GM23338 (cell line): ENCODE measurements at regions not wholly inside any gene's neighbourhood (a gene's known extent, or its start where the extent isn't known, plus 50 kb on each side); places are given as distances from the start of the nearest gene placed in this dataset.

Source experiments
- ATAC-seq: fragments of 200-7000 bp; cut with Tn5 transposase; 3 replicates; pipeline ENCODE4 v1.9.1; 2020
- DNase-seq: peaks from one replicate; pipeline ENCODE4 v3.0.0-alpha.2; 2015; ENCODE audit warnings: low spot score
- H2AFZ ChIP-seq: fragments of 200-600 bp; sonication (generic); 2 replicates; pipeline ENCODE4 v1.8.0; 2016; ENCODE audit warnings: antibody characterized with exemption, mild to moderate bottlenecking, moderate library complexity
- H3F3A ChIP-seq: fragments of 200-600 bp; sonication (generic); replicated peaks from 2 replicates; pipeline ENCODE4 v1.8.0; 2017; ENCODE audit warnings: antibody characterized with exemption, mixed run types, low read depth
- H3K27ac ChIP-seq: fragments of 200-600 bp; sonication (generic); 2 replicates; pipeline ENCODE4 v1.6.1; 2016; ENCODE audit warnings: low read depth
- H3K27me3 ChIP-seq: fragments of 200-600 bp; sonication (generic); 2 replicates; pipeline ENCODE4 v1.8.0; 2016; ENCODE audit warnings: mild to moderate bottlenecking, mixed run types, moderate library complexity; ENCODE audit not compliant: insufficient read depth
- H3K36me3 ChIP-seq: fragments of 200-600 bp; sonication (generic); 2 replicates; pipeline ENCODE4 v1.8.0; 2016; ENCODE audit warnings: mild to moderate bottlenecking; ENCODE audit not compliant: insufficient read depth
- H3K4me1 ChIP-seq: fragments of 200-600 bp; sonication (generic); 2 replicates; pipeline ENCODE4 v1.8.0; 2016; ENCODE audit warnings: mild to moderate bottlenecking, moderate library complexity; ENCODE audit not compliant: insufficient read depth
- H3K4me2 ChIP-seq: fragments of 200-600 bp; sonication (generic); 2 replicates; pipeline ENCODE4 v1.7.1; 2017; ENCODE audit warnings: mixed run types
- H3K4me3 ChIP-seq: fragments of 200-600 bp; sonication (generic); 2 replicates; pipeline ENCODE4 v1.6.1; 2016; ENCODE audit warnings: mixed run types
- H3K79me2 ChIP-seq: fragments of 200-600 bp; sonication (generic); replicated peaks from 2 replicates; pipeline ENCODE4 v1.8.0; 2017; ENCODE audit warnings: mild to moderate bottlenecking; ENCODE audit not compliant: insufficient read depth
- H3K9me2 ChIP-seq: fragments of 200-600 bp; sonication (generic); 2 replicates; pipeline ENCODE4 v1.8.0; 2017; ENCODE audit not compliant: insufficient read depth
- H4K20me1 ChIP-seq: fragments of 200-600 bp; sonication (generic); replicated peaks from 2 replicates; pipeline ENCODE4 v1.8.0; 2017; ENCODE audit warnings: mild to moderate bottlenecking; ENCODE audit not compliant: insufficient read depth
- H3K27ac Mint-ChIP-seq: 2 replicates; pipeline ENCODE4 v1.8.0; 2020; ENCODE audit warnings: inconsistent platforms, mild to moderate bottlenecking, moderate library complexity, mixed read lengths
- H3K27me3 Mint-ChIP-seq: 3 replicates; pipeline ENCODE4 v1.8.0; 2022; ENCODE audit warnings: low read depth, mild to moderate bottlenecking, moderate library complexity, mixed read lengths, inconsistent platforms; ENCODE audit not compliant: insufficient read depth, poor library complexity
- H3K36me3 Mint-ChIP-seq: 3 replicates; pipeline ENCODE4 v1.8.0; 2021; ENCODE audit warnings: low read depth, mild to moderate bottlenecking, inconsistent platforms, moderate library complexity, mixed read lengths
- H3K4me1 Mint-ChIP-seq: 3 replicates; pipeline ENCODE4 v1.8.0; 2020; ENCODE audit warnings: mild to moderate bottlenecking, inconsistent platforms, mixed read lengths
- H3K4me3 Mint-ChIP-seq: 3 replicates; pipeline ENCODE4 v1.8.0; 2021; ENCODE audit warnings: moderate library complexity, mild to moderate bottlenecking, inconsistent platforms, mixed read lengths
- H3K9me3 Mint-ChIP-seq: 3 replicates; pipeline ENCODE4 v1.8.0; 2020; ENCODE audit warnings: moderate library complexity, mild to moderate bottlenecking, inconsistent platforms, mixed read lengths
- CREB1 ChIP-seq: fragments of 250-450 bp; sonication (Bioruptor Pico); IDR thresholded peaks from 2 replicates; pipeline ENCODE4 v1.5.0; 2020; ENCODE audit warnings: low read depth, mild to moderate bottlenecking, moderate library complexity
- EZH2 ChIP-seq: fragments of 200-600 bp; sonication (generic); IDR thresholded peaks from one replicate; pipeline ENCODE4 v1.8.0; 2017; ENCODE audit warnings: antibody characterized with exemption, mild to moderate bottlenecking, low read depth; ENCODE audit not compliant: unreplicated experiment
- EZH2phosphoT487 ChIP-seq: fragments of 200-600 bp; sonication (generic); IDR thresholded peaks from one replicate; pipeline ENCODE4 v1.8.1; 2018; ENCODE audit warnings: antibody characterized with exemption; ENCODE audit not compliant: unreplicated experiment
- JUNB ChIP-seq: IDR thresholded peaks from one replicate; pipeline ENCODE4 v1.6.1; 2016; ENCODE audit warnings: antibody characterized with exemption; ENCODE audit not compliant: unreplicated experiment
- NANOG ChIP-seq: IDR thresholded peaks from 2 replicates; pipeline ENCODE4 v1.6.1; 2016; ENCODE audit warnings: antibody characterized with exemption, borderline replicate concordance
- POLR2AphosphoS5 ChIP-seq: IDR thresholded peaks from 2 replicates; pipeline ENCODE4 v1.6.1; 2016; ENCODE audit warnings: antibody characterized with exemption, low read depth
- STAT1 ChIP-seq: IDR thresholded peaks from one replicate; pipeline ENCODE4 v1.6.1; 2016; ENCODE audit warnings: antibody characterized with exemption; ENCODE audit not compliant: unreplicated experiment
- ZNF331 ChIP-seq: fragments of 250-450 bp; sonication (Bioruptor Pico); IDR thresholded peaks from 2 replicates; pipeline ENCODE4 v1.5.0; 2020; ENCODE audit warnings: low read depth, mild to moderate bottlenecking, moderate library complexity
- TF ChIP-seq, protein P1 (sequence below): IDR thresholded peaks from one replicate; pipeline ENCODE4 v1.6.1; 2018; ENCODE audit warnings: antibody characterized with exemption; ENCODE audit not compliant: unreplicated experiment
- TF ChIP-seq, protein P2 (sequence below): IDR thresholded peaks from 2 replicates; pipeline ENCODE4 v1.6.1; 2016; ENCODE audit warnings: antibody characterized with exemption
- TF ChIP-seq, protein P3 (sequence below): fragments of 250-450 bp; sonication (Bioruptor Pico); IDR thresholded peaks from 2 replicates; pipeline ENCODE4 v1.5.0; 2020; ENCODE audit warnings: mild to moderate bottlenecking, moderate library complexity

DNA sequence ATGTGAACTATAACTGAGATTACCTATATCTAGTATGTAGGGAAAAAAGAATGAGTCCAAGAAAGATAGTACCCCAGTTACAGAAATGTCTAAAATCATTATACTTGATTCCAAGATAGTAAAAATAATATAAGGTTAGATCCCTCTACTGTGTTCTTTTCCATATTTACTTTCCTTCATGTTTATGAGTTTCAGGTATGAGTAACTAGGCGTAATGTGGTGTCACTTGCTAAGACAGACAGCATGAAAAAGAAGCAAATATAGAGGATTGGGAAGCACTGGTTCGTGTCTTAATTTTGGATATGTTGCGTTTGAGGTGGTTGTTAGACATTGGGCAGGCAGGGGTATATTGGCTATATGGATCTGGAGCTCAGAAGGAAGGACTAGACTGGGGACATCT lies 168.1 kb upstream of the PFN2 start (continued):
- TF ChIP-seq, protein P1, sequence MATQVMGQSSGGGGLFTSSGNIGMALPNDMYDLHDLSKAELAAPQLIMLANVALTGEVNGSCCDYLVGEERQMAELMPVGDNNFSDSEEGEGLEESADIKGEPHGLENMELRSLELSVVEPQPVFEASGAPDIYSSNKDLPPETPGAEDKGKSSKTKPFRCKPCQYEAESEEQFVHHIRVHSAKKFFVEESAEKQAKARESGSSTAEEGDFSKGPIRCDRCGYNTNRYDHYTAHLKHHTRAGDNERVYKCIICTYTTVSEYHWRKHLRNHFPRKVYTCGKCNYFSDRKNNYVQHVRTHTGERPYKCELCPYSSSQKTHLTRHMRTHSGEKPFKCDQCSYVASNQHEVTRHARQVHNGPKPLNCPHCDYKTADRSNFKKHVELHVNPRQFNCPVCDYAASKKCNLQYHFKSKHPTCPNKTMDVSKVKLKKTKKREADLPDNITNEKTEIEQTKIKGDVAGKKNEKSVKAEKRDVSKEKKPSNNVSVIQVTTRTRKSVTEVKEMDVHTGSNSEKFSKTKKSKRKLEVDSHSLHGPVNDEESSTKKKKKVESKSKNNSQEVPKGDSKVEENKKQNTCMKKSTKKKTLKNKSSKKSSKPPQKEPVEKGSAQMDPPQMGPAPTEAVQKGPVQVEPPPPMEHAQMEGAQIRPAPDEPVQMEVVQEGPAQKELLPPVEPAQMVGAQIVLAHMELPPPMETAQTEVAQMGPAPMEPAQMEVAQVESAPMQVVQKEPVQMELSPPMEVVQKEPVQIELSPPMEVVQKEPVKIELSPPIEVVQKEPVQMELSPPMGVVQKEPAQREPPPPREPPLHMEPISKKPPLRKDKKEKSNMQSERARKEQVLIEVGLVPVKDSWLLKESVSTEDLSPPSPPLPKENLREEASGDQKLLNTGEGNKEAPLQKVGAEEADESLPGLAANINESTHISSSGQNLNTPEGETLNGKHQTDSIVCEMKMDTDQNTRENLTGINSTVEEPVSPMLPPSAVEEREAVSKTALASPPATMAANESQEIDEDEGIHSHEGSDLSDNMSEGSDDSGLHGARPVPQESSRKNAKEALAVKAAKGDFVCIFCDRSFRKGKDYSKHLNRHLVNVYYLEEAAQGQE, result no peak
- TF ChIP-seq, protein P2, sequence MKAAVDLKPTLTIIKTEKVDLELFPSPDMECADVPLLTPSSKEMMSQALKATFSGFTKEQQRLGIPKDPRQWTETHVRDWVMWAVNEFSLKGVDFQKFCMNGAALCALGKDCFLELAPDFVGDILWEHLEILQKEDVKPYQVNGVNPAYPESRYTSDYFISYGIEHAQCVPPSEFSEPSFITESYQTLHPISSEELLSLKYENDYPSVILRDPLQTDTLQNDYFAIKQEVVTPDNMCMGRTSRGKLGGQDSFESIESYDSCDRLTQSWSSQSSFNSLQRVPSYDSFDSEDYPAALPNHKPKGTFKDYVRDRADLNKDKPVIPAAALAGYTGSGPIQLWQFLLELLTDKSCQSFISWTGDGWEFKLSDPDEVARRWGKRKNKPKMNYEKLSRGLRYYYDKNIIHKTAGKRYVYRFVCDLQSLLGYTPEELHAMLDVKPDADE, result no peak
- TF ChIP-seq EZH2phosphoT487 (no peak), JUNB (no peak)

DNA sequence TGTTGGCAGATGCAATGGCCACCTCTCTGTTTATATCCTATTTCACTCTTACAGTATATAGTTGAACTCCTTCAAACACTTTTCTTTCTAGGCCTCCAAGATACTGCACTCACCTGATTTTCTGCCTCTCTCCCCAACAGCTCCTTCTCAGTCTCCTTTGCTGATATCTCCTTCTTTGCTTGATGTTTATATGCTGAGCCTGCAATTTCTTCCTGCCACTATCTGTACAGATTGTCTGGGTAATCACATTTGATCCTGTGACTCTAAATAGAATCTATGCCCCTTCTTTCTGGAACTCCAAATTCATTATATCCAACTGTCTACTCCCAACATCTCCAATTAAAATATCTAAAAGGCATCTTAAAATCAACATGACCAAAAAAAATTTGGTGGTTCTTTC lies 165.5 kb upstream of the PFN2 start:
- DNase-seq, result no peak
- Histone ChIP-seq H3K27ac (no peak overlapping the region), H3F3A (no peaks in the 10 kb centered on the region), H3K79me2 (no peaks in the 10 kb centered on the region), H3K4me1 (peaks cover 13% of the 10 kb centered on the region), H2AFZ (no peak overlapping the region), H3K4me3 (no peak overlapping the region), H3K36me3 (no peaks in the 10 kb centered on the region; the same call in 1 of the 2 replicates), H3K4me2 (no peak overlapping the region), H3K9me2 (peaks cover 14% of the 10 kb centered on the region), H4K20me1 (no peaks in the 10 kb centered on the region), H3K27me3 (no peaks in the 10 kb centered on the region)
- Mint-ChIP-seq H3K4me3 (no peak overlapping the region), H3K36me3 (no peaks in the 10 kb centered on the region), H3K4me1 (peaks cover 12% of the 10 kb centered on the region; the same call in 2 of the 3 replicates), H3K27me3 (no peaks in the 10 kb centered on the region), H3K9me3 (no peaks in the 10 kb centered on the region), H3K27ac (no peak overlapping the region)
- ATAC-seq, result no peak
- TF ChIP-seq POLR2AphosphoS5 (no peak), EZH2 (no peak), EZH2phosphoT487 (no peak), CREB1 (no peak), JUNB (no peak), STAT1 (no peak), ZNF331 (CRISPR knock-in tag) (no peak), NANOG (no peak)
- TF ChIP-seq, protein P3, sequence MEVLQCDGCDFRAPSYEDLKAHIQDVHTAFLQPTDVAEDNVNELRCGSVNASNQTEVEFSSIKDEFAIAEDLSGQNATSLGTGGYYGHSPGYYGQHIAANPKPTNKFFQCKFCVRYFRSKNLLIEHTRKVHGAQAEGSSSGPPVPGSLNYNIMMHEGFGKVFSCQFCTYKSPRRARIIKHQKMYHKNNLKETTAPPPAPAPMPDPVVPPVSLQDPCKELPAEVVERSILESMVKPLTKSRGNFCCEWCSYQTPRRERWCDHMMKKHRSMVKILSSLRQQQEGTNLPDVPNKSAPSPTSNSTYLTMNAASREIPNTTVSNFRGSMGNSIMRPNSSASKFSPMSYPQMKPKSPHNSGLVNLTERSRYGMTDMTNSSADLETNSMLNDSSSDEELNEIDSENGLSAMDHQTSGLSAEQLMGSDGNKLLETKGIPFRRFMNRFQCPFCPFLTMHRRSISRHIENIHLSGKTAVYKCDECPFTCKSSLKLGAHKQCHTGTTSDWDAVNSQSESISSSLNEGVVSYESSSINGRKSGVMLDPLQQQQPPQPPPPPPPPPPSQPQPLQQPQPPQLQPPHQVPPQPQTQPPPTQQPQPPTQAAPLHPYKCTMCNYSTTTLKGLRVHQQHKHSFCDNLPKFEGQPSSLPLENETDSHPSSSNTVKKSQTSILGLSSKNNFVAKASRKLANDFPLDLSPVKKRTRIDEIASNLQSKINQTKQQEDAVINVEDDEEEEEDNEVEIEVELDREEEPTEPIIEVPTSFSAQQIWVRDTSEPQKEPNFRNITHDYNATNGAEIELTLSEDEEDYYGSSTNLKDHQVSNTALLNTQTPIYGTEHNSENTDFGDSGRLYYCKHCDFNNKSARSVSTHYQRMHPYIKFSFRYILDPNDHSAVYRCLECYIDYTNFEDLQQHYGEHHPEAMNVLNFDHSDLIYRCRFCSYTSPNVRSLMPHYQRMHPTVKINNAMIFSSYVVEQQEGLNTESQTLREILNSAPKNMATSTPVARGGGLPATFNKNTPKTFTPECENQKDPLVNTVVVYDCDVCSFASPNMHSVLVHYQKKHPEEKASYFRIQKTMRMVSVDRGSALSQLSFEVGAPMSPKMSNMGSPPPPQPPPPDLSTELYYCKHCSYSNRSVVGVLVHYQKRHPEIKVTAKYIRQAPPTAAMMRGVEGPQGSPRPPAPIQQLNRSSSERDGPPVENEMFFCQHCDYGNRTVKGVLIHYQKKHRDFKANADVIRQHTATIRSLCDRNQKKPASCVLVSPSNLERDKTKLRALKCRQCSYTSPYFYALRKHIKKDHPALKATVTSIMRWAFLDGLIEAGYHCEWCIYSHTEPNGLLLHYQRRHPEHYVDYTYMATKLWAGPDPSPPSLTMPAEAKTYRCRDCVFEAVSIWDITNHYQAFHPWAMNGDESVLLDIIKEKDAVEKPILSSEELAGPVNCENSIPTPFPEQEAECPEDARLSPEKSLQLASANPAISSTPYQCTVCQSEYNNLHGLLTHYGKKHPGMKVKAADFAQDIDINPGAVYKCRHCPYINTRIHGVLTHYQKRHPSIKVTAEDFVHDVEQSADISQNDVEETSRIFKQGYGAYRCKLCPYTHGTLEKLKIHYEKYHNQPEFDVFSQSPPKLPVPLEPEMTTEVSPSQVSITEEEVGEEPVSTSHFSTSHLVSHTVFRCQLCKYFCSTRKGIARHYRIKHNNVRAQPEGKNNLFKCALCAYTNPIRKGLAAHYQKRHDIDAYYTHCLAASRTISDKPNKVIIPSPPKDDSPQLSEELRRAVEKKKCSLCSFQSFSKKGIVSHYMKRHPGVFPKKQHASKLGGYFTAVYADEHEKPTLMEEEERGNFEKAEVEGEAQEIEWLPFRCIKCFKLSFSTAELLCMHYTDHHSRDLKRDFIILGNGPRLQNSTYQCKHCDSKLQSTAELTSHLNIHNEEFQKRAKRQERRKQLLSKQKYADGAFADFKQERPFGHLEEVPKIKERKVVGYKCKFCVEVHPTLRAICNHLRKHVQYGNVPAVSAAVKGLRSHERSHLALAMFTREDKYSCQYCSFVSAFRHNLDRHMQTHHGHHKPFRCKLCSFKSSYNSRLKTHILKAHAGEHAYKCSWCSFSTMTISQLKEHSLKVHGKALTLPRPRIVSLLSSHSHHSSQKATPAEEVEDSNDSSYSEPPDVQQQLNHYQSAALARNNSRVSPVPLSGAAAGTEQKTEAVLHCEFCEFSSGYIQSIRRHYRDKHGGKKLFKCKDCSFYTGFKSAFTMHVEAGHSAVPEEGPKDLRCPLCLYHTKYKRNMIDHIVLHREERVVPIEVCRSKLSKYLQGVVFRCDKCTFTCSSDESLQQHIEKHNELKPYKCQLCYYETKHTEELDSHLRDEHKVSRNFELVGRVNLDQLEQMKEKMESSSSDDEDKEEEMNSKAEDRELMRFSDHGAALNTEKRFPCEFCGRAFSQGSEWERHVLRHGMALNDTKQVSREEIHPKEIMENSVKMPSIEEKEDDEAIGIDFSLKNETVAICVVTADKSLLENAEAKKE (CRISPR knock-in tag), result no peak
- TF ChIP-seq, protein P1, result no peak
